NB4 (cell line): ENCODE measurements at regions not wholly inside any gene's neighbourhood (a gene's known extent, or its start where the extent isn't known, plus 50 kb on each side); places are given as distances from the start of the nearest gene placed in this dataset.

Experiments
- POLR2A ChIP-seq: IDR thresholded peaks from 2 replicates; pipeline ENCODE4 v1.6.1; 2011; ENCODE audit warnings: mild to moderate bottlenecking; ENCODE audit not compliant: insufficient read length; ENCODE audit errors: extremely low read depth
- TF ChIP-seq, protein P1 (sequence below): IDR thresholded peaks from one replicate; pipeline ENCODE4 v1.5.1; 2012; ENCODE audit warnings: low read depth, low read length

DNA sequence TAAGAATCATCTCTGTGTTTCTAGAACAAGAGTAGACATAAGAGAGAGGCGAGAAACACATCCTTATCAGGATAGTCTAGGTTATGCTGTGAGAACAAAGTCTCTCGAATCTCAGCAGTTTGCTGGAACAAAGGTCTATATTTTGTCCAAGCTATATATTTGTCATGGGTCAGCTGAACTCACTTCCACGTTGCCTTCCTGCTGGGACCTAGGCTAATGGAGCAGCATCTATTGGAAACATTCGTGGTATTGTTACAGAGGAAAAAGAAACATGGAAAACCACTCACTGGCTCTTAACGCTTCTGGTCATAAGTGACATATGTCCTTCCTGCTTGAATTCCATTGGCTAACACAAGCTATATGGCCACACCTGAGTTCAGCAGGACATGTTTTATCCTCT is 112.6 kb upstream of the DYRK2 start:
- TF ChIP-seq, protein P1, sequence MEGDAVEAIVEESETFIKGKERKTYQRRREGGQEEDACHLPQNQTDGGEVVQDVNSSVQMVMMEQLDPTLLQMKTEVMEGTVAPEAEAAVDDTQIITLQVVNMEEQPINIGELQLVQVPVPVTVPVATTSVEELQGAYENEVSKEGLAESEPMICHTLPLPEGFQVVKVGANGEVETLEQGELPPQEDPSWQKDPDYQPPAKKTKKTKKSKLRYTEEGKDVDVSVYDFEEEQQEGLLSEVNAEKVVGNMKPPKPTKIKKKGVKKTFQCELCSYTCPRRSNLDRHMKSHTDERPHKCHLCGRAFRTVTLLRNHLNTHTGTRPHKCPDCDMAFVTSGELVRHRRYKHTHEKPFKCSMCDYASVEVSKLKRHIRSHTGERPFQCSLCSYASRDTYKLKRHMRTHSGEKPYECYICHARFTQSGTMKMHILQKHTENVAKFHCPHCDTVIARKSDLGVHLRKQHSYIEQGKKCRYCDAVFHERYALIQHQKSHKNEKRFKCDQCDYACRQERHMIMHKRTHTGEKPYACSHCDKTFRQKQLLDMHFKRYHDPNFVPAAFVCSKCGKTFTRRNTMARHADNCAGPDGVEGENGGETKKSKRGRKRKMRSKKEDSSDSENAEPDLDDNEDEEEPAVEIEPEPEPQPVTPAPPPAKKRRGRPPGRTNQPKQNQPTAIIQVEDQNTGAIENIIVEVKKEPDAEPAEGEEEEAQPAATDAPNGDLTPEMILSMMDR: no peak
- TF ChIP-seq POLR2A: no peak
